ENCODE measurements at regions not wholly inside any gene's neighbourhood (a gene's known extent, or its start where the extent isn't known, plus 50 kb on each side); places are given as distances from the start of the nearest gene placed in this dataset.

- H3K9ac ChIP-seq (ENCODE audit: low read length) = no peak overlapping the region
- H3F3A ChIP-seq (ENCODE audit: insufficient read depth) = no peaks in the 10 kb centered on the region
- H3K9me2 ChIP-seq (replicated peaks; ENCODE audit: insufficient read depth, low read length) = no peaks in the 10 kb centered on the region
- no peaks in the 10 kb centered on the region for H3K9me3 ChIP-seq (ENCODE audit: insufficient read depth, low read length)
- H3K27ac ChIP-seq (ENCODE audit: low read depth, low read length) = no peak overlapping the region
- H3K79me2 ChIP-seq (ENCODE audit: insufficient read depth, low read length) = no peaks in the 10 kb centered on the region
- no peaks in the 10 kb centered on the region; the same call in 1 of the 2 replicates for H4K20me1 ChIP-seq (ENCODE audit: low read depth, low read length)
- H3K27me3 ChIP-seq (ENCODE audit: low read length) = no peaks in the 10 kb centered on the region
- no peak overlapping the region for H3K4me3 ChIP-seq (ENCODE audit: insufficient read depth, low read length, poor library complexity, severe bottlenecking)
- TF ChIP-seq EZH2phosphoT487 (conservative IDR thresholded peaks at IDR 0.05; ENCODE audit: low read length) (no peak), CTCF (IDR thresholded peaks at IDR 0.05; ENCODE audit: insufficient read depth, low read length, poor library complexity, severe bottlenecking) (no peak)
- H2AFZ ChIP-seq (ENCODE audit: low read depth, low read length, severe bottlenecking) = no peak overlapping the region
- H3K36me3 ChIP-seq (ENCODE audit: low read length) = no peaks in the 10 kb centered on the region
- no peak overlapping the region for H3K4me2 ChIP-seq (ENCODE audit: low read depth, low read length, poor library complexity, severe bottlenecking)
These were observed 128.1 kb downstream of the KIF2B start for GRCh38 chr17:53950858-53951250.

DNA sequence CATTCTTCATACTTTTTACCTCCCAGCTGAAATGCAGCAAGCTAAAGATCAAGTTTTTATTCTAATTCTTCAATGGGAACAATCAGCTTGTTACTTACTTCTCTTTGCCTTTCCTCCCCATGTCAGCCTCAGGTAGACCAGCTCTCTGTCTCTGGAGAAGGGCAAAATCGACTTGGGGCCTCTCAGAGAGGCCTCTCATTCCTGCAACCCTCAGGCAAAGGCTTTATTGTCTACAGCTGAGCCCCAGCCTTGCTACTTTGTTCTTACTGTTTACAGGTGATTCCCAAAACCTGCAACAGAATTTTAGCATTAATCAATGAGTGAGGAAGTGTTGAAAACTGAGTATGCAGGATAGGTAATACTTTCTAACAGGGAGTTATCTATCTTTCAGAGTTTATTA is 148.6 kb downstream of the KIF2B start:
- H4K20me1 ChIP-seq (ENCODE audit: low read depth, low read length) = no peaks in the 10 kb centered on the region
- H3K27me3 ChIP-seq (ENCODE audit: low read length) = no peaks in the 10 kb centered on the region
- no peak overlapping the region for H2AFZ ChIP-seq (ENCODE audit: low read depth, low read length, severe bottlenecking)

GRCh38 chr17:53979991-53980390 is 157.3 kb downstream of the KIF2B start:
- Histone ChIP-seq H2AFZ (ENCODE audit: low read depth, low read length, severe bottlenecking) (no peak overlapping the region), H3K9ac (ENCODE audit: low read length) (no peak overlapping the region), H3K79me2 (ENCODE audit: insufficient read depth, low read length) (no peaks in the 10 kb centered on the region), H3K27me3 (ENCODE audit: low read length) (no peaks in the 10 kb centered on the region), H3K4me2 (ENCODE audit: low read depth, low read length, poor library complexity, severe bottlenecking) (no peak overlapping the region), H3K9me3 (ENCODE audit: insufficient read depth, low read length) (no peaks in the 10 kb centered on the region), H3K36me3 (ENCODE audit: low read length) (no peaks in the 10 kb centered on the region), H3K27ac (ENCODE audit: low read depth, low read length) (no peak overlapping the region), H4K20me1 (ENCODE audit: low read depth, low read length) (no peaks in the 10 kb centered on the region), H3K4me3 (ENCODE audit: insufficient read depth, low read length, poor library complexity, severe bottlenecking) (no peak overlapping the region), H3F3A (ENCODE audit: insufficient read depth) (no peaks in the 10 kb centered on the region), H3K9me2 (replicated peaks; ENCODE audit: insufficient read depth, low read length) (no peaks in the 10 kb centered on the region)
- TF ChIP-seq EZH2phosphoT487 (conservative IDR thresholded peaks at IDR 0.05; ENCODE audit: low read length) (no peak), CTCF (IDR thresholded peaks at IDR 0.05; ENCODE audit: insufficient read depth, low read length, poor library complexity, severe bottlenecking) (no peak)

More for the DNA sequence above, 148.6 kb downstream of the KIF2B start:
- Histone ChIP-seq H3K9me3 (ENCODE audit: insufficient read depth, low read length) (no peaks in the 10 kb centered on the region), H3K36me3 (ENCODE audit: low read length) (no peaks in the 10 kb centered on the region), H3K4me3 (ENCODE audit: insufficient read depth, low read length, poor library complexity, severe bottlenecking) (no peak overlapping the region), H3F3A (ENCODE audit: insufficient read depth) (no peaks in the 10 kb centered on the region), H3K9me2 (replicated peaks; ENCODE audit: insufficient read depth, low read length) (no peaks in the 10 kb centered on the region), H3K27ac (ENCODE audit: low read depth, low read length) (no peak overlapping the region), H3K4me2 (ENCODE audit: low read depth, low read length, poor library complexity, severe bottlenecking) (no peak overlapping the region), H3K79me2 (ENCODE audit: insufficient read depth, low read length) (no peaks in the 10 kb centered on the region), H3K9ac (ENCODE audit: low read length) (no peak overlapping the region)
- TF ChIP-seq EZH2phosphoT487 (conservative IDR thresholded peaks at IDR 0.05; ENCODE audit: low read length) = no peak
- TF ChIP-seq CTCF (IDR thresholded peaks at IDR 0.05; ENCODE audit: insufficient read depth, low read length, poor library complexity, severe bottlenecking) = no peak
